Activated CD4-positive, alpha-beta T cell treated with anti-CD3 and anti-CD28 coated beads for 36 hours (primary cell): ENCODE measurements at regions not wholly inside any gene's neighbourhood (a gene's known extent, or its start where the extent isn't known, plus 50 kb on each side); places are given as distances from the start of the nearest gene placed in this dataset.

Source experiments
- ATAC-seq: fragments of 200-7000 bp; cut with Tn5 transposase; one replicate; pipeline ENCODE4 v1.10.0; 2021; ENCODE audit warnings: mild to moderate bottlenecking, moderate library complexity
- CTCF ChIA-PET: fragments of 350-600 bp; sonication (Branson Sonifier 250); formaldehyde crosslinking; loops from one replicate; lab custom pipeline; 2021; ENCODE audit warnings: antibody characterized with exemption; lab: Charles Lee
- POLR2A ChIA-PET: fragments of 350-600 bp; sonication (Branson Sonifier 250); formaldehyde crosslinking; loops from one replicate; lab custom pipeline; 2021; ENCODE audit warnings: antibody characterized with exemption, inconsistent platforms; lab: Charles Lee
- DNase-seq: peaks from one replicate; pipeline ENCODE4 v3.0.0-alpha.2; 2020
- H3K27ac Mint-ChIP-seq: one replicate; pipeline ENCODE4 v1.8.0; 2021; ENCODE audit warnings: mixed read lengths
- H3K27me3 Mint-ChIP-seq: one replicate; pipeline ENCODE4 v1.8.0; 2021; ENCODE audit warnings: mixed read lengths
- H3K36me3 Mint-ChIP-seq: one replicate; pipeline ENCODE4 v1.8.0; 2021; ENCODE audit warnings: low read depth, mixed read lengths
- H3K4me1 Mint-ChIP-seq: one replicate; pipeline ENCODE4 v1.8.0; 2021; ENCODE audit warnings: mixed read lengths
- H3K4me3 Mint-ChIP-seq: one replicate; pipeline ENCODE4 v1.8.0; 2021; ENCODE audit warnings: mild to moderate bottlenecking, moderate library complexity, mixed read lengths
- H3K9me3 Mint-ChIP-seq: one replicate; pipeline ENCODE4 v1.8.0; 2021; ENCODE audit warnings: low read depth, mixed read lengths
- intact Hi-C, 2 experiments: fragments of 100-400 bp; cut with DNase I in 1 of 2; cut with micrococcal nuclease in 1 of 2; formaldehyde crosslinking; loops; one replicate each; pipeline versions ENCODE4 v1.14.2 to v1.15.1; 2022 to 2024; cut with DNase I, micrococcal nuclease

DNA sequence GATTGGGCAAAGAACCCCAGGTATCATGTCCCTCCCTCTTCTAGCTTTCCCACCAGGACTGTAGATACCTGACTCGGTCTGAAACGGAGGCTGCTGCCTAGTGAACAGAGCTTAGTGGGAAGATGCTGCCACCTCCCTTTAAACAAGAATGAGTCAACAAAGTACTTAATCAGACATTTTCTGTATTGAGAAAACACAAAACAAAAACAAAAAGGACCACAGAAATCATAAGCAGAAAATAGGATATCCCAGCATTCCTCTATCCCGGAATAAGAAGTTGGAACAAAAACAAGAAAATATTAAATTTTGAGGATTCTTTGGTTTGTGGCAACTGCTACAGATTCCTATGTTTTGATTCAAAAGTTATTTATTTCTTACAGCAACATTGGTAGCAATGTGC is 51.7 kb upstream of the COL8A1 start:
- Mint-ChIP-seq H3K27me3 (peaks cover 3% of the 10 kb centered on the region), H3K36me3 (no peaks in the 10 kb centered on the region), H3K9me3 (no peaks in the 10 kb centered on the region), H3K27ac (no peak overlapping the region), H3K4me3 (no peak overlapping the region), H3K4me1 (no peaks in the 10 kb centered on the region)
- ChIA-PET POLR2A (no interaction called here), CTCF (interaction anchor here (1.1 kb wide), 1 partner anchor 11 kb away, joined by 3 read pairs; no protein-coding TSS in a partner anchor)
- DNase-seq (no peak), ATAC-seq (no peak)
- intact Hi-C loops = no loop called here

DNA sequence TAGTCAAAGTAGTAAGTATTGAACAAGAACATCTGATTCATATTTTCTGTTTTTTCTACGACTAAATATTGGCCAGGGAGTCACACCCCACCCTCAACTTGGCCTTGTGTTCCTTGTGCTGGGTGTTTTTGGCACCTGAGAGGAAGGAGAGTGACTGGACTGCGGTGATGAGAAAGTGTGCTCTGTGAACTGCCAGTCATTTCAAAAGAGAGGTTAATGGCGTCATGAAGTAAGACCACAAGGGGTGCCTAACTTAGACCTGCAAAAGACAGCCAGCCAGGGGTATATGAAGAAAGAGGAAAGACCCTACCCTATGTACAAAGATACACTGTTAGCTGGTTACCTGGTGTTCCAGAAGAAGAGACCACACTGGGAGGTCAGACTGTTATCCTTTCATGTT is 58.4 kb upstream of the COL8A1 start:
- no peaks in the 10 kb centered on the region for H3K27me3 Mint-ChIP-seq

DNA sequence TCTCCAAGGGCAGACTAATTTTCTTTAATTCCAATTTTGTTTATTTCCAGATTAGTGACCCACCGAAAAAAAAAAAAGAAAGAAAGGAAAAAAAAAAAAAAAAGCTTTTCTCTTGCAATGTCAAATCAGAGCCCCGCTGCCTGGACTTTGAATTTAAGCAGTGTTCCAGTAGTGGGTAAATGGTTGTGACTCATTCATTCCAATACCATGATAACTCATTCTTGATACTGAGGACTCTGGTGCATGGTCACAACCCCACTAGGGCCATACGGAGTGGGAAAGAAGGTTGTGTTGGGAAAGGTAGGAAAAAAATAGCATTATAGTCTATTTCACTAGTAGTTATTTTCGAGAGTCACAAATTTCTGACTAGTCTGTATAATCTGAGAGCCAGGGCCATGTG is 59.1 kb upstream of the COL8A1 start:
- ChIA-PET POLR2A (no interaction called here), CTCF (no interaction called here)
- Mint-ChIP-seq H3K27ac (no peak overlapping the region), H3K9me3 (peaks cover 4% of the 10 kb centered on the region), H3K4me1 (no peaks in the 10 kb centered on the region), H3K4me3 (no peak overlapping the region), H3K27me3 (no peaks in the 10 kb centered on the region), H3K36me3 (no peaks in the 10 kb centered on the region)
- intact Hi-C loops = no loop called here
- DNase-seq (no peak), ATAC-seq (no peak)

More for the DNA sequence above, 58.4 kb upstream of the COL8A1 start:
- Mint-ChIP-seq H3K36me3 (no peaks in the 10 kb centered on the region), H3K4me1 (no peaks in the 10 kb centered on the region), H3K4me3 (no peak overlapping the region), H3K27ac (no peak overlapping the region), H3K9me3 (peaks cover 3% of the 10 kb centered on the region)
- POLR2A ChIA-PET = no interaction called here
- CTCF ChIA-PET = no interaction called here
- ATAC-seq (no peak), DNase-seq (no peak)
- intact Hi-C loops = no loop called here

DNA sequence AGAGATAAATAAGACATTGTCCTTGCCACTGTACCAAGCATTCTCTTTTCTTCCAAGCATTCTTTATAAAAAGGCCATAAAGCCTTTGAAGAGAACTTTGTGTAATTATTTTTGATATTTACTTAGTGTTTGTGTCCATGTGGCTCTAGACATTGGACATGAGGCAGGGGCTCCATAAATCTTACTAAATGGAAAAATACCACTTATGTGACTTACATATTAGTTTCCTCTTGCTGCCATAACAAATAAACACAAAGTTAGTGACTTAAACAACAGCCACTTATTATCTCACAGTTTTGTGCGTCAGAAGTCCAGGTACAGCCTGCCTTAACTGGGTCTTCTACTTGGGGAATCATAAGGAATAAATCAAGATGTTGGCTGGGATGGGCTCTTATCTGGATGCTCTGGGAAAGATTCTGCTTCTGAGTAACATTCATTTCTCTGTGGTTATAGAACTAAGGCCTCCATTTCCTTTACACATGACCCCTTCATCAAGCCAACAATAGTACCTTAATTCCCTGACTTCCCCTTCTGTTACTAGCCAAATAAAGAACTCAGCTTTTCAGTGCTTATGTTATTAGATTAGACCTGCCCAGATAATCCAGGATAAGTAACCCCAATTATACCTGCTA is 59.9 kb upstream of the COL8A1 start:
- H3K9me3 Mint-ChIP-seq = peaks cover 4% of the 10 kb centered on the region
- intact Hi-C loops = no loop called here
- H3K4me1 Mint-ChIP-seq = no peaks in the 10 kb centered on the region
- ChIA-PET POLR2A (no interaction called here), CTCF (no interaction called here)
- ATAC-seq = no peak
- H3K4me3 Mint-ChIP-seq = no peak overlapping the region
- no peaks in the 10 kb centered on the region for H3K27me3 Mint-ChIP-seq
- no peak overlapping the region for H3K27ac Mint-ChIP-seq
- no peak for DNase-seq
- no peaks in the 10 kb centered on the region for H3K36me3 Mint-ChIP-seq

DNA sequence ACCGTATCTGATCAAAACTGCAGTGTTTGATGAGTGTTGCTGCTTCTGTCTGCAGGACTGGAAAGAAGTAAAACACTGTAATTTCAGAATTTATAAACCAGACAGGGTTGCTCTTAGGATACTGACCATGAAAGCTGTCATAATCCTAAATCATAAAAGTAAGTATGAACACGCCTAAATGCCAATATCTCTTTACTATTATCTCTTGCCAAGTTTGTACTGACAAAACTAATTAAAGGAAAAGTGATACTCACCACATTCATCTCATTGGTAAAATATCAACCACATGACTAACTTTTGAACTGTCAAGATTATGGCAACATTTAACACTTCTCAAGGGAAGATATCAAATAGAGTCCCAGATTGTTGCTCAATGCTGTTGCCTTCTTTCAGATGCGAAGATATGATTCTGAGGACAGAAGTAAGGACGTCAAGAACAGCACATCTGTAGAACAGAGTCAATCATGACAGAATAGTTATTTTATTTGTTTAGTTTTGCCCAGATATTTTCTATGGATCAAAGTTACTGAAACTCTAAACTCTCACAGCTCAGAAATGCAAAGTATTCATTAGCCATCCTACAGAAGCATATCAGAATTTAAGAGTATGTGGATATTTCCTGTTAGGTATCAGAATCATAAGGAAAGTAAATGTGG is 61.4 kb upstream of the COL8A1 start:
- DNase-seq (no peak), ATAC-seq (no peak)
- ChIA-PET CTCF (no interaction called here), POLR2A (no interaction called here)
- H3K36me3 Mint-ChIP-seq = no peaks in the 10 kb centered on the region
- no peak overlapping the region for H3K27ac Mint-ChIP-seq
- H3K9me3 Mint-ChIP-seq = peaks cover 4% of the 10 kb centered on the region
- no peaks in the 10 kb centered on the region for H3K4me1 Mint-ChIP-seq
- H3K4me3 Mint-ChIP-seq = no peak overlapping the region
- intact Hi-C loops = no loop called here
- no peaks in the 10 kb centered on the region for H3K27me3 Mint-ChIP-seq

DNA sequence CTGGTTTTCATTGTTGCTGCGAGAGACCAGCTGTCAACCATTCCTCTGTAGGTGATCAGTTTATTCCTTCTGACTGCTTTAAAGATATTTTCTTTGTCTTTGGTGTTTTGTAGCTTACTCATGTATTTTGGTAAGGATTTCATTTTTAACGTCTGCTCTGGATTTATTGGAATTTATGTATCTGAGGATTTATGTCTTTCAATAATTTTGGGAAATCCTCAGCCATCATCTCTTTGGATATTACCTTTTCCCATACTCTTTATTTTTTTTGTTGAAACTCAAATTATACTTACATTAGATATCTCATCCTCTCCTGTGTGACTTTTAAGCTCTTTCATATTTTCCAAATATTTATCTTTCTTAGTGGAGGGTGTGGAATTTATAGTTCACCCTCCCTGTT is 62.7 kb upstream of the COL8A1 start:
- Mint-ChIP-seq H3K4me3 (no peak overlapping the region), H3K36me3 (no peaks in the 10 kb centered on the region), H3K27ac (no peak overlapping the region), H3K4me1 (no peaks in the 10 kb centered on the region), H3K9me3 (peaks cover 4% of the 10 kb centered on the region), H3K27me3 (no peaks in the 10 kb centered on the region)
- no peak for DNase-seq
- ChIA-PET CTCF (interaction anchor here (0.8 kb wide), 1 partner anchor 112 kb away, joined by 3 read pairs; no protein-coding TSS in a partner anchor), POLR2A (no interaction called here)
- no peak for ATAC-seq
- intact Hi-C loops = no loop called here

DNA sequence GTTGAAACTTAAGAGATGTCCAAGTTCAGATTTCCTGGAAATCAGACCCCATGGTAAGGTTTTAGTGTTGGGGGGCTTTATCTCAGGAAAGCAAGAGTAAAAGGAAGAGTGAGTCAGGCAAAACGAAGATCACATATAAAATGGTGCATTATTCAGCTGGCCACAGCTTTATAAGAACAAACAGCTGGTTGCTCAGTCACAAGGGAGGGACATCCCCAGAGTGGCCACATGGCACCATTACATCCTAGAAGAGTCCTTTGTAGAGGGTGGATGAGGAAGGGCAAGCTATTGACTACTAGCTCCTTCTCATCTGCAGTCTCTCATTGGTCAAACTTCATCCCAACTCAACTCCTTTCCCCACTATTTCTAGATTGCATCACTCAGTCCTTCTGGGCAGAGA is 68.3 kb upstream of the COL8A1 start:
- peaks cover 3% of the 10 kb centered on the region for H3K9me3 Mint-ChIP-seq
- intact Hi-C loops = no loop called here
- CTCF ChIA-PET = interaction anchor here (0.7 kb wide), 1 partner anchor 771 kb away, joined by 3 read pairs; no protein-coding TSS in a partner anchor

DNA sequence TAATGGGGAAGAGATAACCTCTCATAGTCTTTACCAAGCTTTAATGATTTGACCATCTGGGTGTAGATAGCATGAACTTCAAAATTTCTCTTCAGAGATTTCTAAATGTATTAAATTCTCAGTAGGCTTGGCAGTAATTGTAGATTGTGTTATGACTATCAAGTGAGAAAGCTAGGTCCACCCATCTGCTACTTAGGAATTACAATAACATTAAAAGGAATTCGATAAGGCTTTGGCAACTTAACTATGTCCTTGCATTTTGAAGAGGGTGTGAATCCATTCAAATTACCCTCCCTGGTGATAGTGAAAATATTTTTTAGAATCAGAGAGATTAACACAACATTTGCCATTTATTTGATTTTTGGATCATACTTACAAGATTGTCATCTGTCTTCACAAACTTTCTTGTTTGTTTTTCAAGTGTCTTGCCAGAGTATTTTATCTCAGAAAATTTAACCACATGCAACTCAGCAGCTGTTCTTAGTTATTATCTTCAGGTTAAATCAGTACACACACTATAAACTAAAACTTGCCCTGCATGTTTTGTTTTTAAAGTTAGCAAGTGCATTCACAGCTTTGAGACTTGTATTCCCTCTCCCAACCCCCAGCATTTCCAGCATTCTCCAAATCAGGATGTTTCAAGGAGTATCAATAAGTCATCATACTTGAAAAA is 69.6 kb upstream of the COL8A1 start:
- CTCF ChIA-PET = no interaction called here
- ATAC-seq = no peak

More for the DNA sequence above, 68.3 kb upstream of the COL8A1 start:
- POLR2A ChIA-PET = no interaction called here
- DNase-seq (no peak), ATAC-seq (no peak)
- H3K36me3 Mint-ChIP-seq = no peaks in the 10 kb centered on the region
- no peaks in the 10 kb centered on the region for H3K27me3 Mint-ChIP-seq
- H3K27ac Mint-ChIP-seq = no peak overlapping the region
- H3K4me1 Mint-ChIP-seq = no peaks in the 10 kb centered on the region
- H3K4me3 Mint-ChIP-seq = no peak overlapping the region

DNA sequence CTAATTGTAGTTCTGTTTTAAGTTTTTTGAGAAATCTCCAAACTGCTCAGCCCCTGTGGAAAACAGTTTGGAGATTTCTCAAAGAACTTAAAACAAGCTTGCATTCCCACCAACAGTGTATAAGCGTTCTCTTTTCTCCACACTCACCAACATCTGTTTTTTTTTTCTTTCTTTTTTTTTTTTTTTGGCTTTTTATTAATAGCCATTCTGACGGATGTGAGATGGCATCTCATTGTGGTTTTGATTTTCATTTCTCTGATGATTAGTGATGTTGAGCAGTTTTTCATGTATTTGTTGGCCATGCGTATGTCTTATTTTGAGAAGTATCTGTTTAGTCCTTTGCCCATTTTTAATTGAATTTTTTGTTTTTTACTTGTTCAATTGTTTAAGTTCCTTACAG is 73.1 kb upstream of the COL8A1 start:
- no peaks in the 10 kb centered on the region for H3K27me3 Mint-ChIP-seq
- H3K4me1 Mint-ChIP-seq = no peaks in the 10 kb centered on the region
- CTCF ChIA-PET = no interaction called here
- intact Hi-C loops = no loop called here
- POLR2A ChIA-PET = no interaction called here
- no peak for ATAC-seq
- no peak for DNase-seq
- no peak overlapping the region for H3K27ac Mint-ChIP-seq
- no peaks in the 10 kb centered on the region for H3K9me3 Mint-ChIP-seq
- no peak overlapping the region for H3K4me3 Mint-ChIP-seq
- H3K36me3 Mint-ChIP-seq = no peaks in the 10 kb centered on the region

More for the DNA sequence above, 69.6 kb upstream of the COL8A1 start:
- Mint-ChIP-seq H3K27ac (no peak overlapping the region), H3K36me3 (no peaks in the 10 kb centered on the region), H3K27me3 (no peaks in the 10 kb centered on the region), H3K4me1 (no peaks in the 10 kb centered on the region), H3K9me3 (no peaks in the 10 kb centered on the region), H3K4me3 (no peak overlapping the region)
- intact Hi-C loops = no loop called here
- DNase-seq = no peak
- POLR2A ChIA-PET = no interaction called here

DNA sequence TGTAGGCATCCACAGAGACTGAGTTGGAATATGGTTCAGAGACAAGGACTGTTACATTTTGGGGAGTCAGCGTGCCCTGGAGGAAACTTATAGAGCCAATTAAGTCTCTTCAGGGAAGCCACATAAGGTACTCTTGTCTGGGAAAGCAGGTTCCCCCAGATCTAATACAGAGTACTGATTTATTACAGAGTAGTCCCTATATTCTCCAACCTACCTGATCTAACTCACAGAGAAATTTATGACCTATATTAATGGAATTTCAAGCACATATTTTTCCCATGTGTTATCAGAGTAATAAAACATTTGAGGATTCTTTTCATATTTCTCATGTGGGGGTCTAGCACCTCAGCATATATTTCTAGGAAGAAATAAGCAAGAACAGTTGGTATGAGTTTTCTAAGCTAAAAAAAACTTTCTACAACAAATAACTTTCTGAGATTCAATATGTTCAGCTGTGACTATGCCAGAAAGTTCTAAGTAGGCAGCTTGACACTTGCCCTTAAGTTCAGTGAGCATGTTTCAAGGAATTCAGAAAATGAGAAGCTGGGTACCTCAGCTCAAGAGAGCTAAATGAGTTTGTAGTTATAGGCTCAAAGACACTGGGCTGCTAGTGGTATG is 75.3 kb upstream of the COL8A1 start:
- ChIA-PET CTCF (interaction anchor here (1.1 kb wide), 1 partner anchor 11 kb away, joined by 3 read pairs; no protein-coding TSS in a partner anchor), POLR2A (no interaction called here)
- H3K4me3 Mint-ChIP-seq = no peak overlapping the region
- no peaks in the 10 kb centered on the region for H3K9me3 Mint-ChIP-seq
- H3K27ac Mint-ChIP-seq = no peak overlapping the region
- no peaks in the 10 kb centered on the region for H3K27me3 Mint-ChIP-seq
- H3K36me3 Mint-ChIP-seq = no peaks in the 10 kb centered on the region
- ATAC-seq (no peak), DNase-seq (no peak)
- intact Hi-C loops = no loop called here
- no peaks in the 10 kb centered on the region for H3K4me1 Mint-ChIP-seq

DNA sequence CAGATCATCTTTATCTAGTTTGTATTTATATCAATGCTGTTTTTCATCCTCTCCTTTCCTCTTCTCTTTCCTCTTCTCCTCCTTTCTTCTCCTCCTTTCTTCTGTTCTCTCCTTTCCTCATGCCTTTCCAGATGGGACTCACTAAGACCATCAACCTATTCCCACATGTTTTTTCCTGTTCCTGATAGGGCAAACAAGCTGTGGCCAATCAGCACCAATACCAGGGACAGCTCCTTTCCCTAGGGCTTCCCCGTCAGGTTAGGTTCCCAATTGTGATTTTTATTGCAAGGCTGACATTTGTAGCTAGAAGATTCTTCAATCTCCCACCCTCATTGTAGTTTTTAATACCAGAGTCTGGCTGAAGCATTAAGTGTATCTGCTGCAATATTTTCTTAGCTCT is 76.3 kb upstream of the COL8A1 start:
- no peak overlapping the region for H3K27ac Mint-ChIP-seq
- POLR2A ChIA-PET = no interaction called here
- H3K36me3 Mint-ChIP-seq = no peaks in the 10 kb centered on the region
- DNase-seq (no peak), ATAC-seq (no peak)
- intact Hi-C loops = no loop called here
- H3K9me3 Mint-ChIP-seq = no peaks in the 10 kb centered on the region
- CTCF ChIA-PET = no interaction called here
- no peaks in the 10 kb centered on the region for H3K27me3 Mint-ChIP-seq
- no peak overlapping the region for H3K4me3 Mint-ChIP-seq
- no peaks in the 10 kb centered on the region for H3K4me1 Mint-ChIP-seq
